ENCODE measurements at regions not wholly inside any gene's neighbourhood (a gene's known extent, or its start where the extent isn't known, plus 50 kb on each side); places are given as distances from the start of the nearest gene placed in this dataset.

DNA sequence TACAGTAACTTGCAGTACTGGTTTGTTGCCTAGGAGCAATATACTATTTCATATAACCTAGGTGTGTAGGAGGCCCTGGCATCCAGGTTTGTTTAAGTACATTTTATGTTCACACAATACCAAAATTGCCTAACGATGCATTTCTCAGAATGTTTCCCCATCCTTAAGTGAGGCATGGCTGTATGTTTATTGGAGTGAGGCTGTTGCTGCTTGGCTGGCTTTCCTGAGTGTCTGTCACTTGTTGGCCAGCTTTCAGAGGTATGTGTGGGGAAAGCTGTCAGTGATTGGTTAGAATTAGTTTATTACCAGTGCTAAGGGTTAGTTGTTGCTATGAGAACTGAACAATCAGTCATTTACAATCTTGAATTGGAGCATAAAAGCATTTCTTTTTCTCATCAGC lies 154.1 kb upstream of the CDH12 start:
- no peaks in the 10 kb centered on the region for H3K27me3 ChIP-seq
- H3K36me3 ChIP-seq: no peaks in the 10 kb centered on the region
- DNase-seq: peak; percentile 7
- no peak overlapping the region for H3K4me3 ChIP-seq
- no peaks in the 10 kb centered on the region for H3K9me3 ChIP-seq

DNA sequence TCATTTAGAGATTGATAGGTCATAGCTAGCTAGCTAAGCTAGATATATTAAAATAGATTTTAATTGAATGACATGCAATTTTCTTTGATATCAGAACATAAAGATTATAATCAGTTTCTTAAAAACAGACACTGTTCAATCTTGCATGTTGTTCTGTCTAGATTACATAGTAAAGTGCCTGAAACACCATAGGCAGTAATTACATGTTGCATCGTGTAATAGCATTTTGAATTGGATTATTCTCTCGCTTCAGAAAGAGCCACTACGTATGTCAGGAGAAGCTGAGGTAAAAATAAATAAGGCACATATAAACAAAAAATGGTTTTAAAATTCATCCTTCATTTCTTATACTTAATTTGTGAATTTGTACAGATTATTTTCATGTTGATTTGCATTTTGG lies 148.0 kb upstream of the CDH12 start:
- Histone ChIP-seq H3K9me3 (no peaks in the 10 kb centered on the region; the same call in 1 of the 2 replicates), H3K4me3 (no peak overlapping the region), H3K36me3 (no peaks in the 10 kb centered on the region), H3K27me3 (no peaks in the 10 kb centered on the region)
- no peak for DNase-seq

DNA sequence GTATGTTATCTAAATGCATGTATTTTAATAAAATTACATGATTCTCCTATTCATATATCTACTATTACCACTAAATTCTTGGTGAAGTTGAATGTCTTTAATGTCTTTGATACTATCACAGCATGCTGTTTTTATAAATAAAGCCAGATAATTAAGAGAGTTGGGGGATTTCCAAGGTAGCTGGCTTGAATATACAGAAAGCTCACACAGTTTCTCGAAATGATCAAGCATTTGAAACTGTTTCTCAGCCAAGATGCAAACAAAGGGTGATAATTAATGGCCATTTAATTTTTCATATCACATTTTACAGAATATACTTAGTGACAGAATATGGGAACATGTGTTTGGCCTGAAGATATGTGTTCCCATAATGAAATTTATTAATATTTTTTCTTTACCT lies 145.6 kb upstream of the CDH12 start:
- Histone ChIP-seq H3K36me3 (no peaks in the 10 kb centered on the region), H3K9me3 (no peaks in the 10 kb centered on the region; the same call in 1 of the 2 replicates), H3K4me3 (no peak overlapping the region), H3K27me3 (no peaks in the 10 kb centered on the region)
- DNase-seq: no peak

DNA sequence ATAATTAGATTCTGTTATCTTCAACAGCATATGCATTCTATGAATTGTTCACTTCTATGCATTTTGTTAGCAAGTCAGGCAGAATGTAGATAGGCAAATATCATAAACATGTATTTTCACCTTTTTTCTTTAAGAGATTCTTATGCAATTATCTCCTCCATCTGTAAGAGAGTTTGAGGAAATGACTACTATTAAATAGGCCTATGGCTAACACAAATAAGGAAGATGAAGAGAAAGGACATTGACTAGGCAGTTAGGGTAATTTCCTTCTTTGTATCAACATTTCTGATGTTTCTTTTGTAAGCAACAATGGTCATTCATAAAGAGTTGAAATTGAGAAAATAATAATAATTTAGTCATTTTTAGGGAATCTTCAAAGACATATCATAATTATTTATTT lies 145.2 kb upstream of the CDH12 start:
- DNase-seq: no peak
- Histone ChIP-seq H3K27me3 (no peaks in the 10 kb centered on the region), H3K36me3 (no peaks in the 10 kb centered on the region), H3K9me3 (no peaks in the 10 kb centered on the region; the same call in 1 of the 2 replicates), H3K4me3 (no peak overlapping the region)

DNA sequence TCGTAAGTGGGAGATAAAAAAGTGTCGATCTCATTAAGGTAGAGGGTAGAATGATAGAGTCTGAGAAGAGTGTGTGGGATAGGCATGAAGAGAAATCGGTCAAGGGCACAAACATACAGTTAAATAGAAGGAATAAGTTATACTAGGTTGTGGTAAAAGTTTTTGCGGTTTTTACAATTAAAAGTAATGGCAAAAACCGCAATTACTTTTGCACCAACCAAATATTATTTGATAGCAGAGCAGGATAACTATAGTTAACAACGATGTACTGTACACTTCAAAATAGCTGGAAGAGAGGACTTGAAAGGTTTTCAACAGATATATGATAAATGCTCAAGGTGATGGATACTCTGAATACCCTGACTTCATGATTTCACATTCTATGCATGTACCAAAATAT lies 135.8 kb upstream of the CDH12 start:
- H3K4me3 ChIP-seq: no peak overlapping the region
- H3K27me3 ChIP-seq: no peaks in the 10 kb centered on the region
- DNase-seq: no peak
- no peaks in the 10 kb centered on the region for H3K9me3 ChIP-seq
- H3K36me3 ChIP-seq: no peaks in the 10 kb centered on the region

DNA sequence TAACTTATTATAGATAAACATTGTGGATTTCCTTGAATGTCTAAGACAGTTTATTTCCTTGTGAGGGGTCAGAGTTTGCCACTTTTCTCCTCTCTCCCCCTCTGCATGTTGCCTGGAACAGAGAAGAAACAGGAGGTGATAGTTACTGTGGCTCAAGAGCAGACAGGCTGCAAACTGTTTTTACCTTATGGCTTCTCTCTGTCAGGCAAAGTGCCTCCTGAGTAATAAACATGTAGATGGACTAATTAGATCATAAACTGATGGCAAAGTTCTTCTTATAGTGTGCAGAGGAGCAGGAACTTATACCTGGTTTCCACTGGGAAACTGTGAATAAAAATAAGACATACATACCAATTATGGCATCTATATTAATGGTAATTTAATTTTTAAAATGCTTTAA lies 133.1 kb upstream of the CDH12 start:
- no peaks in the 10 kb centered on the region for H3K9me3 ChIP-seq
- H3K36me3 ChIP-seq: no peaks in the 10 kb centered on the region
- H3K27me3 ChIP-seq: no peaks in the 10 kb centered on the region
- no peak for DNase-seq
- H3K4me3 ChIP-seq: no peak overlapping the region

DNA sequence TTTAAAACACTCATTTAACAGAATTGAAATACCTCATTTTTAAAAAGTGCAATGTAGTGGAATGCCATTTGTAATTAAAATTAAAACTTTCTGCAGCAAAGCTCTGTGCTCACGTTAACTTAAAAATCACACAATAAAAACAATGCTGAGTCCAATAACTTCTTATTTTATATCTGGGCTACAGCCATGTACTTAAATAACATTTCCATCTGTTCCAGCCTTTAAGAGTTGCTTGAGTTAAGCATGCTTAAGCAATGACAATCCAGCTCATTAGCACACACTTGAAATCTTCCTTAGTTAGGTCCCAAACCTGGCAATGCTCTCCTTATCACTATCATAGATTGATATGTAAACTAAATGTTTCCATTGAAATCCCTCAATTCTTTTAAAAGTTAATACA lies 132.3 kb upstream of the CDH12 start:
- H3K27me3 ChIP-seq: no peaks in the 10 kb centered on the region
- no peak for DNase-seq
- no peaks in the 10 kb centered on the region for H3K36me3 ChIP-seq
- no peak overlapping the region for H3K4me3 ChIP-seq
- no peaks in the 10 kb centered on the region for H3K9me3 ChIP-seq

DNA sequence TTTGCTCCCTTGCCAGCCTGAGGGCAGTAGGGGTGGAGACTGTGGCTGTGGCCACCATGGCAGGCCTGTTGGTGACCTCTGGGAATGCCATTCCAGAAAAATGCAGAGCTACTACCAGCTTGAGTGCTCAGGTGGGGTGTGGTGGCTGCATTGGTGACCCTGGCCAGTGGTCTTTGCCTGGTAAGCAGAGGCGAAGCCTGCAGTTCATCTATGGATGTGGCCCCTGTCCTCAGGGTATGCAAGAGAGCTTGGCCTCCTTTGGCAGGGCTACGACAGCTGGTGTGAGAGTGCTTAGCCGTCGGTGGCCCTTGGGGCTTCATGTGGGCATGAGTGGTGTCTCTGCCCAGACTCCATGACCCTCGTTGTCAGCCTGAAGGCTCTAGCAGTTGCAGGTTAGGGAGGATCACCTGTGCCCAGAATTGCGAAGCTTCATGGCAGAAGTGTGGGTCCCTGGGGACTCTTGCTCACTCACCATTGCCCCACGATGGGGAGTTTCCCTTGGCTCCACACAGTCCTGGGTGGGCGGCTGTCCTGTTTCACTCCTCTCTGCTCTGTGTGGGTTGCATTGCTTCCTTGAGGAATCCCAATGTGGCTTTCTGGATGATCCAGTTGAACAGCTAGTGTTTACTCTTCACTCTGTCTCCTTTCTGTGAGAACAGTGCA lies 117.9 kb upstream of the CDH12 start:
- Histone ChIP-seq H3K9me3 (peaks cover 12% of the 10 kb centered on the region), H3K4me3 (no peak overlapping the region), H3K36me3 (no peaks in the 10 kb centered on the region), H3K27me3 (no peaks in the 10 kb centered on the region)
- no peak for DNase-seq

DNA sequence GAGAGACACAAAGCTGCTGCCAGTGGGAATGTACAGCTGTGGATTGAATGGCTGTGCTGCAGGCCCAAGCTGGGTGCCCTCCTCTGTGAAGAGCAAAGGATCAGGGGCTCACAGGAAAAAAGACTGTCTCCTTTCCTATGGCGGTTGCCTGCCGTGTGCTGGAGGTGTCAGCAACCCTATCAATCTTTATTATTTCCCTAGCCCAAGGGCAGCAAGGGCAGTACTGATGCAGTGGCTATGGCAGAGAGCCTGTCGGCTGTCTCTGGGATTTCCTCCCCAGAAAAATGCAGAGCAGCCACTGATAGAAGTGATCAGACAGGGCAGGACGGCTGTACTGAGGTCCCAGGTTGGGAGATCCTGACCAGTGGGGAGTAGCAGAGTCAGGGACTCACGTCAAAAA lies 117.3 kb upstream of the CDH12 start:
- Histone ChIP-seq H3K9me3 (peaks cover 12% of the 10 kb centered on the region), H3K36me3 (no peaks in the 10 kb centered on the region), H3K4me3 (no peak overlapping the region), H3K27me3 (no peaks in the 10 kb centered on the region)
- no peak for DNase-seq

DNA sequence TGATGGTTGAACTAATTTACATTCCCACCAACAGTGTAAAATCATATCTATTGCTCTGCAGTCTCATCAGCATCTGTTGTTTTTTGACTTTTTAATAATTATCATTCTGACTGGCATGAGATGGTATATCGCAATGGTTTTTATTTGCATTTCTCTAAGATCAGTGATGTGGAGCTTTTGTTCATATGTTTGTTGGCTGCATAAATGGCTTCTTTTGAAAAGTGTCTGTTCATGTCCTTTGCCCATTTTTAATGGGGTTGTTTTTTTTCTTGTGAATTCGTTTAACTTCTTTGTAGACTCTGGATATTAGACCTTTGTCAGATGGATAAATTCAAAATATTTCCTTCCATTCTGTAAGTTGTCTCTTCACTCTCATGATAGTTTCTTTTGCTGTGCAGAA lies 115.2 kb upstream of the CDH12 start:
- Histone ChIP-seq H3K4me3 (no peak overlapping the region), H3K27me3 (no peaks in the 10 kb centered on the region), H3K9me3 (peaks cover 12% of the 10 kb centered on the region), H3K36me3 (no peaks in the 10 kb centered on the region)
- no peak for DNase-seq

DNA sequence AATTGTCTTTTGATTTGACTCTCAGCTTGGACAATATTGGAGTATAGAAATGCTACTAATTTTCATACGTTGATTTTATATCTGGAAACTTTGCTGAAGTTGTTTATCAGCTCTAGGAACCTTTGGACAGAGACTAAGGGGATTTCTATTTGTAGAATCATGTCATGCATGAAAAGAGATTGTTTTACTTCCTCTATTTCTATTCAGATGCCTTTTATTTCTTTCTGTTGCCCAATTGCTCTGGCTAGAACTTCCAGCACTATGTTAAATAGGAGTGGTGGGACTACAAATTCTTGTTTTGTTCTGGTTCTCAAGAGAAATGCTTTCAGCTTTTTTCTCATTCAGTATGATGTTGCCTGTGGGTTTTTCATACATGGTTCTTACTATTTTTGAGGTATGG lies 112.8 kb upstream of the CDH12 start:
- no peaks in the 10 kb centered on the region for H3K27me3 ChIP-seq
- H3K4me3 ChIP-seq: no peak overlapping the region
- no peak for DNase-seq
- H3K36me3 ChIP-seq: no peaks in the 10 kb centered on the region
- H3K9me3 ChIP-seq: peaks cover 12% of the 10 kb centered on the region

DNA sequence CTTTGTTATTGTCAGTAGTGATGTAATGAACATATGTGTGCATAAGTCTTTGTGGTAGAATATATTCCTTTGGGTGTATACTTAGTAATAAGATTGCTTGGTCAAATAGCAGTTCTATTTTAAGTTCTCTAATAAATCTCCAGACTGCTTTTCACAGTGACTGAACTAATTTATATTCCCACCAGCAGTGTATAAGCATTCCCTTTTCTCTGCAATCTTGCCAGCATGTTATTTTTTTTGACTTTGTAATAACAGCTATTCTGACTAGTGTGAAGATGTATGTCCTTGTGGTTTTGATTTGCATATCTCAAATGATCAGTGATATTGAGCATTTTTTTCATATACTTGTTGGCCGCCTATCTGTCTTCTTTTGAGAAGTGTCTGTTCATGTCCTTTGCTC lies 111.5 kb upstream of the CDH12 start:
- Histone ChIP-seq H3K4me3 (no peak overlapping the region), H3K36me3 (no peaks in the 10 kb centered on the region), H3K27me3 (no peaks in the 10 kb centered on the region), H3K9me3 (peaks cover 12% of the 10 kb centered on the region)
- no peak for DNase-seq

DNA sequence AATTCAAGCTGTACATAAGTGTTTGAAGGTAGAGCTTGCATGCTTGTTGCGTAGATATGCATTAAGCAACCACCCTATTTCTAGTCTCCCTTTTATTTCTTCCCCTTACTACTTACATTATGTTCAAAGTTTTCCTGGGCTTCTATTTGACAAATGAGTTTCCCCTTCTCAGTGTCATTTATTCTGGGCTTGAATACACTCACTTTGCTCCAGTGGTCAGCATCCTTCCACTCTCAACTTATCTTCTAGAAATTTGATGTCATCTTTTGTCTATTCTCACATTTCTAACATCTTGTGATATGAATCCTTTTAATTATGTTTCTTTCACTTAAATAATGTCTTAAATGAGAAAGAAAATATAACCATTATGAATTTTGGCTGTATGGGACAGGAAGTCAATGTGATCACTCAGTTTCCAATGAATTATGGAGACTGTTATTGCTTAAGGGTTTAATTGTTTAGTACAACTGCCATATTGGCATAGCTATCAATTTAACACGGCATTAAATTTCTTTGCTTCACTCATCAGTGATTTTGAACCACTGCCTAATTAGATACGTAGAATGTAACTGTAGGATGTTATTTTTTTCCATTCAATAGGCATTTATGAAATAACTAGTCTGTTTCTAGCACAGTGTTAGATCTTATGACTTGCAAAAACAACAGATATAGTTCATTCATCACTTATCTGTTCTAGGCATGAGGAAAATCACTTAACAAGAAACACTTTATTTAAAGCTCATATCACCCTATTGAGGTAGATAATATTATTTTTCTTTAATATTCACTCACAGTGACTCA lies 105.5 kb upstream of the CDH12 start:
- no peak for DNase-seq

DNA sequence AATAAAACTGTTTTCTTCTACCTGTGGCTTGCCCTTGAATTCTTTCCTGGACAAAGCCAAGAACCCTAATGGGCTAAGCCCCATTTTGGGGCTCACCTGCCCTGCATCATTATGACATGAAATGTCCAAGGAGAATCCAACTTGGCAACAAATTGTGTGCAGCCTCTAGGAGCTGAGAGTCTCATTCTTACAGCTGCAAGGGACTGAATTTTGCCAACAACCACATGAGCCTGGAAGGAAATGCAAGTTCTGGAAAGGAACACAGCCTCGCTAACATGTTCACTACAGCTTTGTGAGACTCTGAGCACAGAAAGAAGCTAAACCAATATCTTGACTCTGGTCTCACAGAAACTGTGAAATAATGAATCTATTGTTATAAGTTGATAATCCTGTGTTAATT lies 94.8 kb upstream of the CDH12 start:
- no peaks in the 10 kb centered on the region for H3K36me3 ChIP-seq
- no peak overlapping the region for H3K4me3 ChIP-seq
- H3K9me3 ChIP-seq: peaks cover 3% of the 10 kb centered on the region
- DNase-seq: no peak
- no peaks in the 10 kb centered on the region for H3K27me3 ChIP-seq

More for the DNA sequence above, 105.5 kb upstream of the CDH12 start:
- Histone ChIP-seq H3K4me3 (no peak overlapping the region), H3K36me3 (no peaks in the 10 kb centered on the region), H3K9me3 (no peaks in the 10 kb centered on the region), H3K27me3 (no peaks in the 10 kb centered on the region)

DNA sequence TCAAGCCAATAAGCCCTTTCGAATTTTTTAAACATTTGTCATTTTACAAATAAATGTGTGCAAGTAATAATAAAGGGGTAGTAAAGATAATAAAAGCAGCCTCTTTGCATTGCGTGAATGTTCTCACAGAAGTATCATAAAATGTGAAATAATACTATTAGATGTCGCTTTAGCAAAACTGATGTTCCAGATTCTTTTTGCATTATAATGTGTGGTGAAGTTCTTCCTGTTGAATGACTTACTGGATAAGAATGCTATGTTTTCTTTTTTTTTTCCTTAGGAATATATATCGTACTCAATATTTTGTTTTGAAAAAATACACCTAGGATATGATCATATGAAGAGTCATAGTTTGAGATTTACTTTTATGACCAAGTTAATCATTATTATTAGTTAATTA lies 85.2 kb upstream of the CDH12 start:
- no peak overlapping the region for H3K4me3 ChIP-seq
- peaks cover 3% of the 10 kb centered on the region for H3K9me3 ChIP-seq
- DNase-seq: no peak
- H3K27me3 ChIP-seq: no peaks in the 10 kb centered on the region
- H3K36me3 ChIP-seq: no peaks in the 10 kb centered on the region

DNA sequence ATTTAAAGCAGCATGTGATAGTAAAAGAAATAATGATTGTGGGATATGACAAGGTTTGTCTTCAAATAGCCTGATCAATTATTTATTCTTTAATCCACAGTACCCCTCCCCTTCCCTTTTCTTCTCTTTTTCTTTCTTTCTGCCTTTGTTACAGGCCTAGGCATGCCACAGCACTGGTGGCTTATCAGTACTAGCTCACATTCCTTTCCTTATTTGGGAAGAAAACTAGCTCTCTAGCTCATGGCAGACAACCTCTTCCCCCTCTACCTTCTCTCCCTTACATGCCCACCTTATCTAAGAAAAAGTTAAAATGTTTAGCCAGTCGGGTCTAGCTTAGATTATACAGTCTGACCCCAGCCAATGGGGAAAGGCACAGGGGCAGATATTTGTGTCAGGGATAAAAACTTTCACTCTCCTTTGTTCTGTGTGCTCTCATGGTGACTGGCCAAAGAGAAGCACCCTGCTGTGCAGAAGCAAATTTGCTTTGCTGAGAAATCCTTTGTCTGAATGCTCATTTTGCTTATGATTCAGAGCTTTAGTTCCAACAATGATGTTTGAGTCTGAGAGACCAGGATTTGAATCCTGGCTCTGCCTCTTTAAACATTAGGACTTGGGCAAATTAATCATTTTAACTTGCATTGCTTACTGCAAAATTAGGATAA lies 75.8 kb upstream of the CDH12 start:
- Histone ChIP-seq H3K9me3 (no peaks in the 10 kb centered on the region), H3K36me3 (no peaks in the 10 kb centered on the region), H3K4me3 (no peak overlapping the region), H3K27me3 (no peaks in the 10 kb centered on the region)
- DNase-seq: no peak

DNA sequence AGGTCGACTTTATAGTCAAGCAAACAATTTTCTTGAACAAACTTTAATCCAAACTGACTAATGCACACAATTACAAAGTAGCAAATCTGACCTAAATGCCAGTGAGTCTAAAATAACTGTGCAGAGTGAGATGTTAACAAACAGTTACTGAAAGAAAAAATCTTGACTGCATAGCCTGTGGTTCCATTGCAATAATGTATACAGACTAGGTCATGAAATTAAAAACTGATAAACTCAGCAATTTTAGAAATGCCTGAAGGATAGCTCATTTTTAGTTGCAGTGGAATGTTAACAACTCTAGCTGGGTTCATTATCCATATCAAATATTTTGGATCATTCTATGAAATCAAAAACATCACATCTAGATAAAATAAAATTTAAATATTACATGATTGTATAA lies 73.4 kb upstream of the CDH12 start:
- H3K27me3 ChIP-seq: no peaks in the 10 kb centered on the region
- no peaks in the 10 kb centered on the region for H3K9me3 ChIP-seq
- H3K4me3 ChIP-seq: no peak overlapping the region
- H3K36me3 ChIP-seq: no peaks in the 10 kb centered on the region
- no peak for DNase-seq

DNA sequence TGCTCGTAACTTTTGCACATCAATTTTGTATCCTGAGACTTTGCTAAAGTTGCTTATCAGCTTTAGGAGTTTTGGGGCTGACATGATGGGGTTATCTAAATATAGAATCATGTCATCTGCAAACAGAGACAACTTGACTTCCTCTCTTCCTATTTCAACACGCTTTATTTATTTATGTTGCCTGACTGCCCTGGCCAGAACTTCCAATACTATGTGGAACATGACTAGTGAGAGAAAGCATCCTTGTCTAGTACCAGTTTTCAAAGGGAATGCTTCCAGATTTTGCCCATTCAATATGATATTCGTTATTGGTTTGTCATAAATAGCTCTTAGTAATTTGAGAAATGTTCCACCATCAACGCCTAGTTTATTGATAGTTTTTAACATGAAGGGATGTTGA lies 65.4 kb upstream of the CDH12 start:
- H3K36me3 ChIP-seq: no peaks in the 10 kb centered on the region
- no peak for DNase-seq
- H3K9me3 ChIP-seq: no peaks in the 10 kb centered on the region
- no peak overlapping the region for H3K4me3 ChIP-seq
- H3K27me3 ChIP-seq: no peaks in the 10 kb centered on the region

All from MG63 (cell line).